GM10266 (cell line): ENCODE measurements at regions not wholly inside any gene's neighbourhood (a gene's known extent, or its start where the extent isn't known, plus 50 kb on each side); places are given as distances from the start of the nearest gene placed in this dataset.

Source experiments
- DNase-seq: peaks from one replicate; pipeline ENCODE4 v3.0.0; 2012; ENCODE audit errors: extremely low spot score
- TF ChIP-seq, protein P1 (sequence below): IDR thresholded peaks from 2 replicates; pipeline ENCODE4 v1.5.1; 2012; ENCODE audit warnings: mild to moderate bottlenecking, low read depth; ENCODE audit not compliant: control insufficient read depth, insufficient read depth; ENCODE audit errors: missing control alignments

DNA sequence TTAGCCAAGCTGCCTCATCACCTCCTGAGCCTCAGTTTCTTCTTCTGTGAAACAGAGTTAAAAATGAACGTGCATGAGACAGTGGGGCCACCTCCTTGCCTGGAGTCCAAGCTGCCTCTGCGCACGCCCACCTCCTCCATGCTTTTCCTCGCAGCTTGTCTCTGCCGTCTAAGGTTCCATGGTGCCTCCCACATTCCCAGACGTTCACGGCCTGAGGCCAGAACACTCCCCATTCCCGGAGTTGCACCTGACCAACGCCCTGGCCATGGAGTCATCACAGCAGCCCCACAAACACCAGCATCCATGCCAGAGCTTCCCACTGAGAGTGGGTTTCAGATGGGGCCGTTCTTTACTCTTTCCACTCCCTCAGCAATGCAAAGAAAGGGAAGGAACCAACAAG, 183.0 kb upstream of the FOXF1 start:
- TF ChIP-seq, protein P1, sequence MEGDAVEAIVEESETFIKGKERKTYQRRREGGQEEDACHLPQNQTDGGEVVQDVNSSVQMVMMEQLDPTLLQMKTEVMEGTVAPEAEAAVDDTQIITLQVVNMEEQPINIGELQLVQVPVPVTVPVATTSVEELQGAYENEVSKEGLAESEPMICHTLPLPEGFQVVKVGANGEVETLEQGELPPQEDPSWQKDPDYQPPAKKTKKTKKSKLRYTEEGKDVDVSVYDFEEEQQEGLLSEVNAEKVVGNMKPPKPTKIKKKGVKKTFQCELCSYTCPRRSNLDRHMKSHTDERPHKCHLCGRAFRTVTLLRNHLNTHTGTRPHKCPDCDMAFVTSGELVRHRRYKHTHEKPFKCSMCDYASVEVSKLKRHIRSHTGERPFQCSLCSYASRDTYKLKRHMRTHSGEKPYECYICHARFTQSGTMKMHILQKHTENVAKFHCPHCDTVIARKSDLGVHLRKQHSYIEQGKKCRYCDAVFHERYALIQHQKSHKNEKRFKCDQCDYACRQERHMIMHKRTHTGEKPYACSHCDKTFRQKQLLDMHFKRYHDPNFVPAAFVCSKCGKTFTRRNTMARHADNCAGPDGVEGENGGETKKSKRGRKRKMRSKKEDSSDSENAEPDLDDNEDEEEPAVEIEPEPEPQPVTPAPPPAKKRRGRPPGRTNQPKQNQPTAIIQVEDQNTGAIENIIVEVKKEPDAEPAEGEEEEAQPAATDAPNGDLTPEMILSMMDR = no peak
- no peak for DNase-seq

DNA sequence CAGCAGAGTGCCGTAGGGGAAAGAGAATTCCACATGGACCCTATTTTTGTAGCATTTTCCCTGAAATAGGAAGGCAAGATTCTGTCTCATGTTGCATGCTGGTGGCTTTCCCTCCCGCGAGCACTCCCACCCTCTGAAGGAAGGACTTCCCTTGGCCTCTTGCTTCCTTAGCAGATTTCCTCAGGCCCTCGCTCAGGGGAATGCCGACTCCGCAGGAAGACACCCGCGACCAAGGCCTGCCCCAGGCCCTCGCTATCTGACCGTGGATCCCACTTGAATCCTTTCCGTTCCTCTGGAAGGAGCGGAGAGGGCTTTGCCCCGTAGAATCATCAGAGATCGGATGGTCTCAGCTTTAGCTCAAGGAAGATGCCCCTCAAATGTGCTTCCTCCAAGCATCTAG, 179.4 kb upstream of the FOXF1 start:
- DNase-seq = no peak
- TF ChIP-seq, protein P1 = no peak

DNA sequence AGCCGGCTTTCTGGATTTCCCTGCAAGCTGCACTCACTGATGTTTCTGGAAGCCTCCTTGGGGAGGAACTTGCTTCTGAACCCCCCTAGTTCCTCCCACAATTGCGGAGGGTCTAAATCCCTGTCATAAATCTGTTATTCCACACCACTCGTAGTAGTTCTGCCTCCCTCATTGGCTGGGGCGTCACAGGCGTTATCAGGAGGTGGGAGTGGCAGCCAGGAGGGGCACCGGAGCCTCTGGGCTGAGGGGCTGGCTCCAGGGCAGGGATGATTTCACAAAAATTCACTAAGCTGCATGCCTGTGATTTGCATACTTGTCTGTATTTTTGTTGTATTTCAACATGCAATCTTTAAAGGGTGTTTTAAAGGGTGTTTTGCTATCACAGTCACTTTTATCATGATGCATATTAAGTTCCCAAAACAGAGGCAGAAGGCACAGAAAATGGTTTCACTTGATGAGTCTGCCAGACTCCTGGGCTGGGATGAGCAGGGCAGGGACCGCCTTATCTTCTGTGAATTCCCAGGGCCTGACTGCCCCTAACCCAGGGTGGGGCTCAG, 176.2 kb upstream of the FOXF1 start:
- TF ChIP-seq, protein P1 = no peak

DNA sequence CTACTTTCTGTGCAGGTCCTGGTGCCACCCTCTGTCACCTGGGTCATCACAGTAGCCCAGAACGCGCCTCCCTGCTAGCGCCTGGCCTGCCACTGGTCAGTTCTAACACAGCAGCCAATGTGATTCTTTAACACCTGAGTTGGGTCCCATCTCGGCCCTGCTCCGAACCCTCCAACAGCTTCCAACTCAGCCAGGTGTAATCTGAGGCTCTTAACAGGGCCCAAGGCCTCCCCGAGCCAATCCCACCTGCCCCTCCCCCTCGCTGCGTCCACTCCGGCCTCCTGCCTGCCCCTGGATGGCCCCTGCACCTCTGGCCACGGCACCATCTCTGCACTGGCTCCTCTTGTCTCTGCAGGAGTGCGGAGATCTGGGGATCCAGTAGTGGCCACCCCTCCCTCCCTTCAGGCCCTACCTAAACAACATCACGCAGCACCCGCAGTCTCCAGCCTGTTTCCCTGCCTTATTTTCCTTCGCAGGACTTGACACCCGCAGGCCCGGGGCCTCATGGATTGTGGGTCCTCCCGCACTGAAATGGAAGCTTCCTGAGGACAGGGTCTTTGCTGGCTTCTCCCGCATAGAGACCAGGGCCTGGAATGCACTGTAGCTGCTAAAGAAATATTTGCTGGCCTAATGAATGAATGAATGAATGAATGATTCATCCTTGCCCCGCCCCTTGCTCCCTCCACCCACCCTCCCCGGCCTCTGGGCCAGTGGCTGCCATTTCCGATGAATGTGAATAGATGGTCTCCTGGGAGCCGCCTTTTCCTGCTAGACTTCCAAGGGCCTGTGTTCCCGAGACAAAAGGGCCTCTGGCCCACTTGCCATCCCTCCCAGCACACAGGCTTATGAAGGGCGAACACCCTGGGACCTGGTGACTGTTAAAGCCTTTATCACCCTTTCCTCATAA, 174.8 kb upstream of the FOXF1 start:
- no peak for DNase-seq

More for the DNA sequence above, 176.2 kb upstream of the FOXF1 start:
- no peak for DNase-seq

DNA sequence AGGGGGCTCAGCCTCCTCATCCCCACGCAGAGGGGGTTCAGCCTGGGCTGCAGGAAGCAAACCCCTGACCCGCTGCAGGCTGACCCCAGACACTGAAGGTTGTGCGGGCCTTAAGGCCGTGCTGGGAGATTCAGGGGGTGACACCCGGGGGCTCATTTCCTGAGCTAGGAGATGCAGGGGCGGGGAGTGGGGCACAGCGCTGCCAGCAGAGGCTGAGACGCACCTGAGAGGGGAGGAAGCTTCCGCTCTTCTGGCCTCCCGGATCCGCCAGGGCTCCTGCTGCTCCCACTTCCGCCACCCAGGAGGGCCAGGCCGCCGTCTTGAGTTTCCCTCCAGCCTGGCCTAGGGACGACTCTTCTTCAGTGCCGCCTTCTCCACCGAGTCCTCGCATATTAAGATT, 173.2 kb upstream of the FOXF1 start:
- TF ChIP-seq, protein P1 = no peak

More for the DNA sequence above, 174.8 kb upstream of the FOXF1 start:
- TF ChIP-seq, protein P1 = no peak

DNA sequence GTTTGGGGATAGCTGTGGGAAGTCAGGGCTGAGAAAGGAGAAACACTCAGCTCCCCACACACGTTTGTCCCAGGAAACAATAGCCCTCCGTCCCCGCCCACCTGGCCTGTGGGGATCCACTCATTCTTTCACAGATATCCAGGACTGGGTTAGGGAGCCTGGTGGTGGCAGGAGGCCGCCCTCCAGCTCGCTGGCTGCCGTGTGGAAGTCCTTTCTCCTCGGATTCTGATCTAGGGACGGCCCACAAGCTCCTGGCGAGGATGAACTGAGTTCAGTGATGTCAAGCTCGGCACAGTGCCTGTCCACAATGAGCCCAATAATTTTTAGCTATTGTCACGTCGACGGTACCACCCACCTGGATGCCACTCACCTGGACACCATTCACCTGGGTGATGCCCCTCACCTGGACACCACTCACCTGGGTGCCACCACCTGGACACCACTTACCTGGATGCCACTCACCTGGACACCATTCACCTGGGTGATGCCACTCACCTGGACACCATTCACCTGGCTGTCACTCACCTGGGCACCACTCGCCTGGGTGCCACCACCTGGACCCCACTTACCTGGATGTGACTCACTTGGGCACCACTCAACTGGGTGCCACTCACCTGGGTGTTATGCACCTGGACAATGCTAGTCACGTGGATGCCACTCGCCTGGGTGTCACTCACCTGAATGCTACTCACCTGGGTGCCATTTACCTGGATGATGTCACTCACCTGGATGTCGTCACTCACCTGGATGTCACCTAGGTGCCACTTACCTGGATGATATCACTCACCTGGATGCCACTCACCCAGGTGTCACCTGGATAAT, 172.5 kb upstream of the FOXF1 start:
- no peak for DNase-seq
- TF ChIP-seq, protein P1 = no peak

More for the DNA sequence above, 173.2 kb upstream of the FOXF1 start:
- no peak for DNase-seq
